ENCODE measurements at regions not wholly inside any gene's neighbourhood (a gene's known extent, or its start where the extent isn't known, plus 50 kb on each side); places are given as distances from the start of the nearest gene placed in this dataset.

- no peak for TF ChIP-seq CTCF (IDR thresholded peaks at IDR 0.05)
These were observed 435.1 kb upstream of the CDH9 start for GRCh38 chr5:27473307-27474046.

GRCh38 chr5:27472871-27473270, 434.5 kb upstream of the CDH9 start:
- TF ChIP-seq CTCF (IDR thresholded peaks at IDR 0.05), result no peak

- no peak for TF ChIP-seq CTCF (IDR thresholded peaks at IDR 0.05)
These were observed 433.8 kb upstream of the CDH9 start for GRCh38 chr5:27472000-27472763.

- no peak for TF ChIP-seq CTCF (IDR thresholded peaks at IDR 0.05)
These were observed 428.6 kb upstream of the CDH9 start for GRCh38 chr5:27466959-27467358.

GRCh38 chr5:27465140-27465539, 426.8 kb upstream of the CDH9 start:
- no peak for TF ChIP-seq CTCF (IDR thresholded peaks at IDR 0.05)

GRCh38 chr5:27463446-27464149, 425.2 kb upstream of the CDH9 start:
- TF ChIP-seq CTCF (IDR thresholded peaks at IDR 0.05), result no peak

GRCh38 chr5:27462936-27463335, 424.6 kb upstream of the CDH9 start:
- no peak for TF ChIP-seq CTCF (IDR thresholded peaks at IDR 0.05)
